ENCODE measurements at regions not wholly inside any gene's neighbourhood (a gene's known extent, or its start where the extent isn't known, plus 50 kb on each side); places are given as distances from the start of the nearest gene placed in this dataset.

DNA sequence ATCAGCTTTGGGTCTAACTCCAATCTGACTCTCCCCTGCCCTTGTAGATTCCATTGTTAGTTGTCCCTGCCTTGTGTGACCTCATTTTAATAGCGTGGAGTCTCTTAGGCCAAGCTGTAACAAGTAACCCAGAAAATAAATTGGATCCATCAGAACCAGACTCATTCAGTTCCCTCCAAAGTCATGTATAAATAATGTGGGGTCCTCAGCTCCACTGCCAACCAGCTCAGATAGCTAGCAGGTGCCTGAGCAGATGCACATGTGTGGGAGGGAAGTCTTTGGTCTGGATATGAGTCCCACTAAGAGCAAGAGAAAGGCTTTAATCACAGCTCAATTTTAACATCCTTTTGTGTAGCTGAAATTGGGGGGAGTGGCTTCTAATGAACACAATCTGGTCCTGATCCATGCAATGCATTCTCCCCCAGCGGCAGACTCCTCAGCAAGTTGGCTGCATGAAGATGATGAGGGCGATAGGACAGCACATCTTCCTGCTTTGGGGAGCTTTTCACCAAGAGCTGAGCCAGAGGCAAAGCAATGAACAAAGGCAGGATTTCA lies 151.6 kb downstream of the ABCC12 start:
- no peak for ATAC-seq
- H3K27ac ChIP-seq: no peak overlapping the region
- 72% methylated on average over 3 of the region's 3 CpGs; no CpG with 5 or more reads in 1 of the 2 donors for WGBS, 2 donors (ENCODE audit: low coverage in 1 of 2)
- no peak overlapping the region for H3K4me3 ChIP-seq
- H3K9me3 ChIP-seq: peaks cover 0 to 13% (median 0%) of the 10 kb centered on the region in 3 donors
- TF ChIP-seq, protein P1, sequence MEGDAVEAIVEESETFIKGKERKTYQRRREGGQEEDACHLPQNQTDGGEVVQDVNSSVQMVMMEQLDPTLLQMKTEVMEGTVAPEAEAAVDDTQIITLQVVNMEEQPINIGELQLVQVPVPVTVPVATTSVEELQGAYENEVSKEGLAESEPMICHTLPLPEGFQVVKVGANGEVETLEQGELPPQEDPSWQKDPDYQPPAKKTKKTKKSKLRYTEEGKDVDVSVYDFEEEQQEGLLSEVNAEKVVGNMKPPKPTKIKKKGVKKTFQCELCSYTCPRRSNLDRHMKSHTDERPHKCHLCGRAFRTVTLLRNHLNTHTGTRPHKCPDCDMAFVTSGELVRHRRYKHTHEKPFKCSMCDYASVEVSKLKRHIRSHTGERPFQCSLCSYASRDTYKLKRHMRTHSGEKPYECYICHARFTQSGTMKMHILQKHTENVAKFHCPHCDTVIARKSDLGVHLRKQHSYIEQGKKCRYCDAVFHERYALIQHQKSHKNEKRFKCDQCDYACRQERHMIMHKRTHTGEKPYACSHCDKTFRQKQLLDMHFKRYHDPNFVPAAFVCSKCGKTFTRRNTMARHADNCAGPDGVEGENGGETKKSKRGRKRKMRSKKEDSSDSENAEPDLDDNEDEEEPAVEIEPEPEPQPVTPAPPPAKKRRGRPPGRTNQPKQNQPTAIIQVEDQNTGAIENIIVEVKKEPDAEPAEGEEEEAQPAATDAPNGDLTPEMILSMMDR (IDR thresholded peaks at IDR 0.05): no peak
- TF ChIP-seq EP300 (IDR thresholded peaks at IDR 0.05) (no peak), POLR2A (IDR thresholded peaks at IDR 0.05) (no peak)
- no peaks in the 10 kb centered on the region for H3K4me1 ChIP-seq
- no peaks in the 10 kb centered on the region for H3K27me3 ChIP-seq
- H3K36me3 ChIP-seq: no peaks in the 10 kb centered on the region

DNA sequence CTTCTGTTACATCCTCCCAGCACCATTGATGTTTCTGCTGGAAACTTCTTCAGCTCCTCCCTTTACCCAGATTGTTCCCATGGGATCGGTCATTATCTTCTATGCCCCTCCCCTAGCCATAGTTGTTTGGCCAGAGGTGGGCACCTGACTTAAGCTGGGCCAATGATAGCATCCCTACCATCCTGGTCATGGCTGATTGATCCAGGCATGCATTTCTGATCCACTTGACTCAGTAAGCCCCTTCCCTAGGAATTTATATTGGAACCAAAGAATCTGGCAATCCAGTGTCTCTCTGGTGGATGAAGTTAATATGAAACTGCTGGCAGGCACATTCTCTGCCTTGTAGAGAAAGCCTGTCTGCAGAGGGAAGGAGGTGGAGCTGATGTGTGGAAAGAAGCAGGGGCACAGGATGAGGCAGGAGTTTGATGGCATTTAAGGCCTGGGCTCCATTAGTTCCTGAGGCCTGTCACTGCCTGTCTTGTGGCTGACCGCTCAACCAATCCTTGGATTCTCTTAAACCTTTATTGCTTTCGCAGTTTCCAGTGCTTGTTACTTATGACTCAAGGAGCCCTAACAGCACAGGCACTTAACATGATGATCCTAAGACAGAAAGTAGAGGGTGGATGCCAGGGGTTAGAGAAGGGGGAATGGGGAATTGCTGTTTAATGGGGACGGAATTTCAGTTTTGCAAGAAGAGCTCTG lies 152.4 kb downstream of the ABCC12 start:
- Histone ChIP-seq H3K27me3 (no peaks in the 10 kb centered on the region), H3K27ac (no peak overlapping the region), H3K4me1 (no peaks in the 10 kb centered on the region), H3K4me3 (no peak overlapping the region), H3K9me3 (peaks cover 0 to 13% (median 0%) of the 10 kb centered on the region in 3 donors), H3K36me3 (no peaks in the 10 kb centered on the region)
- 75 to 81% methylated on average over 2 to 4 of the region's 4 CpGs for WGBS, 2 donors (ENCODE audit: low coverage in 1 of 2)
- TF ChIP-seq POLR2A (IDR thresholded peaks at IDR 0.05) (no peak), POLR2AphosphoS5 (IDR thresholded peaks at IDR 0.05) (no peak), EP300 (IDR thresholded peaks at IDR 0.05) (no peak)
- TF ChIP-seq, protein P1 (IDR thresholded peaks at IDR 0.05): no peak
- ATAC-seq: no peak

DNA sequence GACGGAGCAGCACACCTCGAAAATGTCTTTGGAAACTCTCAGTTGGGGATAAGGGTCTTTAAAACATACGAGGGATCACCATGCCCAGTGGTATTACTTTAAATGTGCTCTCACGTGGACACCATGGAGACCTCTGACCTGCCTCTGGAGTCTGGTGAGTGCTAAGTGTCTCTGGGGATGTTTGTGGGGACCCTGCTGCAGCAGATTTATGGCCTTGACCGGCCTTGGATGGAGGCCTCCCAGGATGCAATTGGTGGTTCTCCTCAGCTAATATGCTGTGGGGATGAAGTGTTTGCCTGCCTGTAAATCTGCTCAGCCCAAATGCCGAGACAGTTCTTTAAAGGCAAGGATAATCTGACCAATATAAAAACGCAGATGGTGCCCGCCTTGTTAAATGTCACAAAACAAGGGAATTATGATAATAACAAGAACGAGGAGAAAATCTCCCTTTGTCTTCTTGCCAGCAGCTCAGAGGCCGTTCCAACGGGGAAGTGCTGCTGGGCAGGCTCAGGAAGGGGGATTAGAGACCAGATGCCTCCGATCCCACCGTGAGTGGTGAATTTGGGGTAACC lies 154.4 kb downstream of the ABCC12 start:
- ATAC-seq: no peak
- peaks cover 0 to 7% (median 0%) of the 10 kb centered on the region in 3 donors for H3K9me3 ChIP-seq
- no peaks in the 10 kb centered on the region for H3K4me1 ChIP-seq
- 43 to 46% methylated on average over 7 to 12 of the region's 13 CpGs for WGBS, 2 donors (ENCODE audit: low coverage in 1 of 2)
- H3K27me3 ChIP-seq: no peaks in the 10 kb centered on the region
- H3K4me3 ChIP-seq: no peak overlapping the region
- no peaks in the 10 kb centered on the region for H3K36me3 ChIP-seq
- TF ChIP-seq, protein P1 (IDR thresholded peaks at IDR 0.05): no peak
- TF ChIP-seq EP300 (IDR thresholded peaks at IDR 0.05) (no peak), POLR2AphosphoS5 (IDR thresholded peaks at IDR 0.05) (no peak), POLR2A (IDR thresholded peaks at IDR 0.05) (no peak)
- H3K27ac ChIP-seq: no peak overlapping the region

DNA sequence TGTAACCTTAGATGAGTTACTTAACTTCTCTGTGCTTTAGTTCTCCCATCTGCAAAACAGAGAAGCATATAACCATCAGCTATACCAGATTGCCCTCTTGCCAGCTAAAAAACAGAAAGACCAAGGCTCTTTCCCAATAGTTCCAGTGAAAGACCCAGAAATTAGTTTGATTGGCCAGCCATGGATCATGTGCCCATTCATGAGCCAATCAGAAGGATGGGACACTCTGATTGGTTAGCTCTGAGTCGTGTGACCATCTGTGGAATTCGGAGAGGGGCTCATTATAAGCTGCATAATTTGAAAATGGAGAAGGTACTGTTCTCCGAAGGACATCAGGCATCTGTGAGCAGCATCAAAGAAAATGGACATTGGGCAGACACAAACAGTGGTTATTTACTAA lies 155.2 kb downstream of the ABCC12 start:
- no peak overlapping the region for H3K4me3 ChIP-seq
- no peaks in the 10 kb centered on the region for H3K9me3 ChIP-seq
- WGBS, 2 donors (ENCODE audit: low coverage in 1 of 2): 75 to 86% methylated on average over 2 to 3 of the region's 3 CpGs
- no peak for TF ChIP-seq POLR2A (IDR thresholded peaks at IDR 0.05)
- no peak for TF ChIP-seq EP300 (IDR thresholded peaks at IDR 0.05)
- TF ChIP-seq, protein P1 (IDR thresholded peaks at IDR 0.05): no peak
- no peak for TF ChIP-seq POLR2AphosphoS5 (IDR thresholded peaks at IDR 0.05)
- H3K27me3 ChIP-seq: no peaks in the 10 kb centered on the region
- H3K36me3 ChIP-seq: no peaks in the 10 kb centered on the region
- no peak overlapping the region for H3K27ac ChIP-seq
- ATAC-seq: no peak
- no peaks in the 10 kb centered on the region for H3K4me1 ChIP-seq

DNA sequence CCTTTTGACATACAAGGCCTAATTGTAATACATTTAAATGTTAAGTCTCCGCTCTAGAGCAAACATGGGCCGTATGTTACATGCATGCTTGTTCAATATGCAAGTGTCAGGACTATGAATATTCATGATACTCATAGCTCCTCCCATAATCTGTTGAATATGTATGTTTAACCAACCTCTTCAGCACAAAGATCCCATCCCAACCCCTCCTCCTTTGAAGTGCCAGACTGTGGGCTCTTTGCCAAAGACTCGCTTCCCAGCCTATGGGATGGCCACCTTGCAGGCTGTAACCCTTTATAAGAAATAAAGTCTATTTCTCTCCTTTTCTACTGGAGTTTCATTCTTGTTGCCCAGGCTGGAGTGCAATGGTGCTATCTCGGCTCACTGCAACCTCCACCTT lies 156.2 kb downstream of the ABCC12 start:
- WGBS, 2 donors (ENCODE audit: low coverage in 1 of 2): 92 to 94% methylated on average over 2 to 4 of the region's 4 CpGs

More for the DNA sequence above, 156.2 kb downstream of the ABCC12 start:
- Histone ChIP-seq H3K4me3 (no peak overlapping the region), H3K27ac (no peak overlapping the region), H3K36me3 (no peaks in the 10 kb centered on the region), H3K27me3 (no peaks in the 10 kb centered on the region), H3K4me1 (no peaks in the 10 kb centered on the region), H3K9me3 (no peaks in the 10 kb centered on the region)
- no peak for ATAC-seq
- TF ChIP-seq EP300 (IDR thresholded peaks at IDR 0.05) (no peak), POLR2A (IDR thresholded peaks at IDR 0.05) (no peak), POLR2AphosphoS5 (IDR thresholded peaks at IDR 0.05) (no peak)
- TF ChIP-seq, protein P1 (IDR thresholded peaks at IDR 0.05): no peak
